ENCODE measurements at regions not wholly inside any gene's neighbourhood (a gene's known extent, or its start where the extent isn't known, plus 50 kb on each side); places are given as distances from the start of the nearest gene placed in this dataset.

DNA sequence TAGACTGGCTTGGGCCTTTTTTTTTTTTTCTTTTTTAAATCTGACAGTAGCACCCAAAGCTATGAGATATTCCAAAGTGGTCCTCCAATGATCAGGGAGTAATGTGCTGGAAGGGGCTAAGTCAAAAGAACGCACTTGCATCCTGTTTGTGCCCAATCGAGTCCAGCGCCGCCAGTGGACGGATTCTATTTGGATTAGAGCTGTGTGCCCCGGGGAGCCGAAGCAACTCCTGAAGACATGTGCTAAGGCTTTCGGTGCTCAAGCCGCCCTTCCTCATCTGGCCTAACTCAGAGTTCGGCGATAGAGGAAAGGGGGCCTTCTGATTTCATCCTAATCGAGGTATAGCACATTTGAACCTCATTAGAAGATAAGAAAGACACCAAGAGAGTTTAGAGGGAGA lies 147.8 kb upstream of the NECTIN1 start:
- WGBS, 2 donors = 86 to 88% methylated on average over 12 of the region's 12 CpGs
- TF ChIP-seq, protein P1, sequence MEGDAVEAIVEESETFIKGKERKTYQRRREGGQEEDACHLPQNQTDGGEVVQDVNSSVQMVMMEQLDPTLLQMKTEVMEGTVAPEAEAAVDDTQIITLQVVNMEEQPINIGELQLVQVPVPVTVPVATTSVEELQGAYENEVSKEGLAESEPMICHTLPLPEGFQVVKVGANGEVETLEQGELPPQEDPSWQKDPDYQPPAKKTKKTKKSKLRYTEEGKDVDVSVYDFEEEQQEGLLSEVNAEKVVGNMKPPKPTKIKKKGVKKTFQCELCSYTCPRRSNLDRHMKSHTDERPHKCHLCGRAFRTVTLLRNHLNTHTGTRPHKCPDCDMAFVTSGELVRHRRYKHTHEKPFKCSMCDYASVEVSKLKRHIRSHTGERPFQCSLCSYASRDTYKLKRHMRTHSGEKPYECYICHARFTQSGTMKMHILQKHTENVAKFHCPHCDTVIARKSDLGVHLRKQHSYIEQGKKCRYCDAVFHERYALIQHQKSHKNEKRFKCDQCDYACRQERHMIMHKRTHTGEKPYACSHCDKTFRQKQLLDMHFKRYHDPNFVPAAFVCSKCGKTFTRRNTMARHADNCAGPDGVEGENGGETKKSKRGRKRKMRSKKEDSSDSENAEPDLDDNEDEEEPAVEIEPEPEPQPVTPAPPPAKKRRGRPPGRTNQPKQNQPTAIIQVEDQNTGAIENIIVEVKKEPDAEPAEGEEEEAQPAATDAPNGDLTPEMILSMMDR (IDR thresholded peaks at IDR 0.05; ENCODE audit: control extremely low read depth, extremely low read depth) = no peak
- no peak overlapping the region for H3K9ac ChIP-seq (ENCODE audit: insufficient read depth in 1 of 2, low read length in 2 of 2)
- peaks cover 0 to 3% (median 0%) of the 10 kb centered on the region in 4 donors for H3K9me3 ChIP-seq (ENCODE audit: control insufficient read depth in 4 of 4, insufficient read depth in 3 of 4, low read length in 3 of 4)
- DNase-seq = no peak
- peaks cover 0 to 4% (median 2%) of the 10 kb centered on the region in 3 donors for H3K27me3 ChIP-seq (ENCODE audit: control insufficient read depth in 3 of 3, insufficient read depth in 3 of 3, low read length in 2 of 3)
- no peak overlapping the region for H3K27ac ChIP-seq (ENCODE audit: low read depth in 1 of 2, low read length in 1 of 2)
- no peak overlapping the region for H3K4me3 ChIP-seq
- H3K36me3 ChIP-seq (ENCODE audit: control insufficient read depth in 4 of 4, insufficient read depth in 4 of 4, low read length in 4 of 4) = no peaks in the 10 kb centered on the region
- no peak for ATAC-seq (ENCODE audit: insufficient read depth, low FRiP score)
- peaks cover 0 to 5% (median 0%) of the 10 kb centered on the region in 5 donors for H3K4me1 ChIP-seq (ENCODE audit: control insufficient read depth in 5 of 5, insufficient read depth in 5 of 5, low read length in 5 of 5)

DNA sequence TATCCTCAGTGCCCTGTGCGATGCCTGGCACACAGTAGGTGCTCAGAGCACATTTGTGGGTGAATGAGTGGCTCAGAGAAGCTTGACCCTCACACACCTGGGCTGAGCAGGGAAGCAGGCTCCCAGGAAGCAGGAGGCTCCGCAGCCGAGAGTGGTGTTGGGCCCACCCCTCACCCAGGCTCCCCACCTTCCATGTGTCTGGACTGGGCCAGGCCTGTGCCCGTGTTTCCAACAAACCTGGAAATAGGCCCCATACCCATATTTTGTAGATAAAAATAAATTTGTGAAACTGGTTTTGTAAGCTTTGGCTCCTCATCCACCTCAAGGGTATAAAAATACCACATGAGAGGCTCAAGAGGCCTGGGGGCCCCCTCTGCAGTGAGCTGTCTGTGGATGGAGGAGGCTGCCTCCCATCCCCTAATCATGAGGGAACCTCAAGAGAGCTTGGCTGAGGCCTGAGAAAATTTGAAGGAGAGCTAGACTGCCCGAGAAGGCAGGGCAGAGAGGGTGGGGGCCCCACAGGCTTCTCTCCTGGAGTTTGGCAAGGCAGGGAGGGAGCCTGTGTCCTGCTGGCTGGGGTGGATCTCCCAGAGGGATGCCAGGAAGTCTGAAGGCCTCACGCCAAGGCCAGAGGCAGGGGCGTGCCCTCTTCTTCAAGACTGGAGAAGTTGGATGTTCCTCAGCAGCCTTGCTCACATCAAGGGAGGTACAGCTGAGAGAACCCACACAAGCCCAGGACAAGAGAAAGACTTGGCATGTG lies 147.0 kb upstream of the NECTIN1 start:
- H3K27me3 ChIP-seq (ENCODE audit: control insufficient read depth in 3 of 3, insufficient read depth in 3 of 3, low read length in 2 of 3) = peaks cover 0 to 4% (median 4%) of the 10 kb centered on the region in 3 donors
- TF ChIP-seq, protein P1 (IDR thresholded peaks at IDR 0.05; ENCODE audit: control extremely low read depth, extremely low read depth) = no peak
- no peak overlapping the region for H3K27ac ChIP-seq (ENCODE audit: low read depth in 1 of 2, low read length in 1 of 2)
- peak; percentile 25 to 57 (median 44) for DNase-seq
- ATAC-seq (ENCODE audit: insufficient read depth, low FRiP score) = no peak
- no peak overlapping the region for H3K9ac ChIP-seq (ENCODE audit: insufficient read depth in 1 of 2, low read length in 2 of 2)
- H3K36me3 ChIP-seq (ENCODE audit: control insufficient read depth in 4 of 4, insufficient read depth in 4 of 4, low read length in 4 of 4) = no peaks in the 10 kb centered on the region
- H3K4me1 ChIP-seq (ENCODE audit: control insufficient read depth in 5 of 5, insufficient read depth in 5 of 5, low read length in 5 of 5) = peaks cover 0 to 5% (median 0%) of the 10 kb centered on the region in 5 donors
- H3K4me3 ChIP-seq = no peak overlapping the region
- peaks cover 0 to 3% (median 0%) of the 10 kb centered on the region in 4 donors for H3K9me3 ChIP-seq (ENCODE audit: control insufficient read depth in 4 of 4, insufficient read depth in 3 of 4, low read length in 3 of 4)
- 65 to 80% methylated on average over 7 of the region's 7 CpGs for WGBS, 2 donors

DNA sequence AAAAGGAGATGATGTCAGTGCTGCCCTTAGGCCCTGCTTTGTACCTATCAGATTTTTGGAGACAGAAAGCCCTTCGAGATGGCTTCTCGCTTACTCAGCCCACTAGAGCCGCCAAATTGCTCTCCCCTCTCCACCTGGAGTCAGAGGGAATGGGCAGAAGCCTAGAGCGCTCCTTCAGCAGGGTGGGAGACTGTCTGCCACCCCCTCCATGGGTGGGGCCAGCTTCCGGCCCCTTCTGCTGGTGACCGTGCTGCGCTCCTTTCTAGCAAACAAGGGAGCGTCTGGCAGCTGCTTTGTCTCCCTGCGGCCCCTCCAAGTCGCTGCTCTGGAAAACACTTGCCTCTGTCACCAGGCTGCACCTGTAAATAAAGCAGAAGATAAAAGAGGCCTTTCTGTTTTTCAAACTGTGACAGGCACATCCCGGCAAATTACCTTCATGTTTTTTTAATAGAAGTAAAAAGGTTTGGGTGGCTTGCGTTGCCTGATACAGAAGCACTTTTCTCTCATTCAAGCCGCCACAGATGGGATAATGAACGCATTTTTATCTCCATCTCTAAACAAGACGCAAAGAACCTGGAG lies 145.7 kb upstream of the NECTIN1 start:
- DNase-seq (no peak), ATAC-seq (ENCODE audit: insufficient read depth, low FRiP score) (no peak)
- Histone ChIP-seq H3K36me3 (ENCODE audit: control insufficient read depth in 4 of 4, insufficient read depth in 4 of 4, low read length in 4 of 4) (no peaks in the 10 kb centered on the region), H3K27ac (ENCODE audit: low read depth in 1 of 2, low read length in 1 of 2) (no peak overlapping the region), H3K4me3 (no peak overlapping the region), H3K4me1 (ENCODE audit: control insufficient read depth in 5 of 5, insufficient read depth in 5 of 5, low read length in 5 of 5) (peaks cover 0 to 5% (median 0%) of the 10 kb centered on the region in 5 donors), H3K27me3 (ENCODE audit: control insufficient read depth in 3 of 3, insufficient read depth in 3 of 3, low read length in 2 of 3) (peaks cover 0 to 4% (median 4%) of the 10 kb centered on the region in 3 donors), H3K9me3 (ENCODE audit: control insufficient read depth in 4 of 4, insufficient read depth in 3 of 4, low read length in 3 of 4) (peaks cover 0 to 6% (median 0%) of the 10 kb centered on the region in 4 donors), H3K9ac (ENCODE audit: insufficient read depth in 1 of 2, low read length in 2 of 2) (no peak overlapping the region)
- 50 to 54% methylated on average over 15 of the region's 15 CpGs for WGBS, 2 donors
- TF ChIP-seq, protein P1 (IDR thresholded peaks at IDR 0.05; ENCODE audit: control extremely low read depth, extremely low read depth) = no peak

Measured in lung (tissue), 11 donors.